ENCODE measurements at regions not wholly inside any gene's neighbourhood (a gene's known extent, or its start where the extent isn't known, plus 50 kb on each side); places are given as distances from the start of the nearest gene placed in this dataset.

GRCh38 chr18:32544088-32544487 is 73.4 kb upstream of the GAREM1 start:
- no peak overlapping the region for H3K4me3 ChIP-seq (replicated peaks in 1 of 2; ENCODE audit: low read depth in 1 of 2, low read length in 2 of 2)
- H3K27me3 ChIP-seq (ENCODE audit: insufficient read depth, low read length), result no peaks in the 10 kb centered on the region
- TF ChIP-seq REST (IDR thresholded peaks at IDR 0.05; ENCODE audit: low read depth), result no peak
- TF ChIP-seq EGR1 (IDR thresholded peaks at IDR 0.05; ENCODE audit: low read depth), result no peak
- no peak for TF ChIP-seq ZBTB33 (IDR thresholded peaks at IDR 0.05; ENCODE audit: extremely low read depth, insufficient replicate concordance, low read length)
- no peak for TF ChIP-seq RAD21 (IDR thresholded peaks at IDR 0.05; ENCODE audit: low read depth)
- TF ChIP-seq SIN3A (IDR thresholded peaks at IDR 0.05; ENCODE audit: low read depth), result no peak
- no peak for TF ChIP-seq SP1 (IDR thresholded peaks at IDR 0.05; ENCODE audit: low read depth)
- TF ChIP-seq EZH2phosphoT487 (IDR thresholded peaks at IDR 0.05; ENCODE audit: borderline replicate concordance), result no peak
- no peak for TF ChIP-seq TCF7L2 (IDR thresholded peaks at IDR 0.05; ENCODE audit: borderline replicate concordance, extremely low read depth, insufficient read depth, insufficient read length)
- TF ChIP-seq ATF3 (IDR thresholded peaks at IDR 0.05), result no peak
- no peak for TF ChIP-seq EZH2 (IDR thresholded peaks at IDR 0.05)
- no peak for TF ChIP-seq ZFX (IDR thresholded peaks at IDR 0.05)
- no peak for TF ChIP-seq CEBPB (IDR thresholded peaks at IDR 0.05; ENCODE audit: low read depth)
- TF ChIP-seq POLR2A (IDR thresholded peaks at IDR 0.05; ENCODE audit: borderline replicate concordance, extremely low read depth, insufficient read depth, insufficient read length), result no peak
- TF ChIP-seq ELF1 (IDR thresholded peaks at IDR 0.05; ENCODE audit: borderline replicate concordance, low read depth), result no peak
- no peak for TF ChIP-seq SRF (IDR thresholded peaks at IDR 0.05; ENCODE audit: low read depth)
- TF ChIP-seq POLR2AphosphoS5 (IDR thresholded peaks at IDR 0.05; ENCODE audit: low read depth, low read length), result no peak
- no peak for TF ChIP-seq CTCF (IDR thresholded peaks at IDR 0.05 in 2 of 3, conservative IDR thresholded peaks at IDR 0.05 in 1 of 3; ENCODE audit: borderline replicate concordance in 1 of 3, insufficient read depth in 1 of 3, low read depth in 2 of 3, low read length in 2 of 3)
- no peaks in the 10 kb centered on the region for H4K20me1 ChIP-seq (ENCODE audit: insufficient read depth)
- H3K36me3 ChIP-seq (ENCODE audit: control insufficient read depth in 1 of 2, insufficient read depth in 2 of 2, low read length in 2 of 2), result no peaks in the 10 kb centered on the region
- H3K9me3 ChIP-seq (ENCODE audit: control insufficient read depth in 1 of 2, insufficient read depth in 1 of 2, low read depth in 1 of 2, low read length in 2 of 2), result no peaks in the 10 kb centered on the region
- no peak overlapping the region for H2AFZ ChIP-seq (ENCODE audit: low read depth, low read length, poor library complexity, severe bottlenecking)
- no peak for DNase-seq (ENCODE audit: low read depth, low spot score)
- no peaks in the 10 kb centered on the region for H3K9me2 ChIP-seq (ENCODE audit: insufficient read depth)
- no peak overlapping the region for H3K4me2 ChIP-seq (ENCODE audit: low read length)
- ChIA-PET POLR2A (no interaction called here), RAD21 (ENCODE audit: low non-redundant PET in 1 of 2, low total read pairs in 2 of 2, uncharacterized antibody in 2 of 2, unreplicated experiment in 2 of 2) (no interaction called here), CTCF (no interaction called here)
- H3K27ac ChIP-seq (ENCODE audit: low read depth, low read length), result no peak overlapping the region
- H3K79me2 ChIP-seq (ENCODE audit: insufficient read depth, low read length), result no peaks in the 10 kb centered on the region
- intact Hi-C loops (cut with micrococcal nuclease), result no loop called here
- no peak overlapping the region for H3K9ac ChIP-seq (ENCODE audit: low read length)
- no peak for ATAC-seq
- no TSS peak for BruUV-seq (replicated peaks)
- H3K4me1 ChIP-seq (ENCODE audit: control insufficient read depth in 1 of 2, insufficient read depth in 2 of 2, low read length in 2 of 2), result no peaks in the 10 kb centered on the region
